Loucy (cell line): ENCODE measurements at regions not wholly inside any gene's neighbourhood (a gene's known extent, or its start where the extent isn't known, plus 50 kb on each side); places are given as distances from the start of the nearest gene placed in this dataset.

Experiments
- EZH2phosphoT487 ChIP-seq: fragments of 200-600 bp; IDR thresholded peaks from 2 replicates; pipeline ENCODE4 v1.6.1; 2018; ENCODE audit warnings: antibody characterized with exemption, mild to moderate bottlenecking, moderate library complexity, borderline replicate concordance
- TF ChIP-seq, protein P1 (sequence below): fragments of 200-600 bp; sonication (generic); conservative IDR thresholded peaks from 2 replicates; pipeline ENCODE4 v1.5.1; 2014; ENCODE audit warnings: mild to moderate bottlenecking, antibody characterized with exemption, low read length

DNA sequence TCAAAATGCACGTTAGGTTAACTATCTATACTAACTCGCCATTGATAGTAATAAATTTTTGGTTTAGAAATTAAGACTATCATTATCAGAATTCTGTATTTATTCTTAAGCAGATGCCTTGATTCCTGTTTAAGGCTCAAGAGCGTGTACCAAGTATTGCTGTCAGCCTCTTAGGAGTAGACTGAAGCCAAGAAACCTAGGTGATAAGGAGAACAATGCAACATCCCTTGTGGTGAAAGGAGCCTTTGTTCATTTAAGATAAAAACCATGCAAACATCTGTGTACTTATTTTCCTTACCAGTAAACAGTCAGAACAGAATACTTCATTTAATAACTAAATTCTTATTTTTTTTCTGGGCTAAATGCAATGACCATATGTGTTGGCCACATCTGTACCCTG, 109.4 kb upstream of the NOVA1 start:
- no peak for TF ChIP-seq EZH2phosphoT487
- TF ChIP-seq, protein P1, sequence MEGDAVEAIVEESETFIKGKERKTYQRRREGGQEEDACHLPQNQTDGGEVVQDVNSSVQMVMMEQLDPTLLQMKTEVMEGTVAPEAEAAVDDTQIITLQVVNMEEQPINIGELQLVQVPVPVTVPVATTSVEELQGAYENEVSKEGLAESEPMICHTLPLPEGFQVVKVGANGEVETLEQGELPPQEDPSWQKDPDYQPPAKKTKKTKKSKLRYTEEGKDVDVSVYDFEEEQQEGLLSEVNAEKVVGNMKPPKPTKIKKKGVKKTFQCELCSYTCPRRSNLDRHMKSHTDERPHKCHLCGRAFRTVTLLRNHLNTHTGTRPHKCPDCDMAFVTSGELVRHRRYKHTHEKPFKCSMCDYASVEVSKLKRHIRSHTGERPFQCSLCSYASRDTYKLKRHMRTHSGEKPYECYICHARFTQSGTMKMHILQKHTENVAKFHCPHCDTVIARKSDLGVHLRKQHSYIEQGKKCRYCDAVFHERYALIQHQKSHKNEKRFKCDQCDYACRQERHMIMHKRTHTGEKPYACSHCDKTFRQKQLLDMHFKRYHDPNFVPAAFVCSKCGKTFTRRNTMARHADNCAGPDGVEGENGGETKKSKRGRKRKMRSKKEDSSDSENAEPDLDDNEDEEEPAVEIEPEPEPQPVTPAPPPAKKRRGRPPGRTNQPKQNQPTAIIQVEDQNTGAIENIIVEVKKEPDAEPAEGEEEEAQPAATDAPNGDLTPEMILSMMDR, result no peak
